Muscle layer of colon (tissue), 2 donors: ENCODE measurements at regions not wholly inside any gene's neighbourhood (a gene's known extent, or its start where the extent isn't known, plus 50 kb on each side); places are given as distances from the start of the nearest gene placed in this dataset.
"Not testable (repeated sequence)": the region's sequence is repeated elsewhere in the genome, so short reads cannot be mapped to it uniquely, and the experiment has no call there.

ENCODE experiments used
- H3K27ac ChIP-seq: one replicate; pipeline ENCODE4 v1.7.0; 2013; ENCODE audit warnings: low read depth, mild to moderate bottlenecking, low read length, moderate library complexity
- H3K27me3 ChIP-seq, 2 donors: one replicate each; pipeline ENCODE4 v1.7.0; 2013; ENCODE audit warnings: low read length in 2 of 2, mild to moderate bottlenecking in 2 of 2; ENCODE audit not compliant: insufficient read depth in 2 of 2, control insufficient read depth in 1 of 2
- H3K36me3 ChIP-seq: one replicate; pipeline ENCODE4 v1.7.0; 2013; ENCODE audit warnings: mild to moderate bottlenecking, low read length; ENCODE audit not compliant: insufficient read depth
- H3K4me1 ChIP-seq: one replicate; pipeline ENCODE4 v1.7.0; 2013; ENCODE audit warnings: mild to moderate bottlenecking, low read length; ENCODE audit not compliant: insufficient read depth
- H3K4me3 ChIP-seq, 2 donors: one replicate each; pipeline ENCODE4 v1.7.0; 2013; ENCODE audit warnings: low read length in 2 of 2, low read depth in 1 of 2, mild to moderate bottlenecking in 1 of 2, moderate library complexity in 1 of 2
- H3K9ac ChIP-seq: one replicate; pipeline ENCODE4 v1.7.0; 2013; ENCODE audit warnings: low read length
- H3K9me3 ChIP-seq: one replicate; pipeline ENCODE4 v1.7.0; 2013; ENCODE audit warnings: mild to moderate bottlenecking, low read length
- donor health status: abdominal sarcoma.
- donor health status: Adenocarcinoma of cecum.

GRCh38 chr11:98227278-98227677, 793.5 kb upstream of the CNTN5 start:
- H3K27ac ChIP-seq: no peak overlapping the region
- no peaks in the 10 kb centered on the region for H3K9me3 ChIP-seq
- no peaks in the 10 kb centered on the region for H3K27me3 ChIP-seq
- H3K36me3 ChIP-seq: no peaks in the 10 kb centered on the region
- no peak overlapping the region for H3K4me3 ChIP-seq
- no peak overlapping the region for H3K9ac ChIP-seq
- H3K4me1 ChIP-seq: no peaks in the 10 kb centered on the region

DNA sequence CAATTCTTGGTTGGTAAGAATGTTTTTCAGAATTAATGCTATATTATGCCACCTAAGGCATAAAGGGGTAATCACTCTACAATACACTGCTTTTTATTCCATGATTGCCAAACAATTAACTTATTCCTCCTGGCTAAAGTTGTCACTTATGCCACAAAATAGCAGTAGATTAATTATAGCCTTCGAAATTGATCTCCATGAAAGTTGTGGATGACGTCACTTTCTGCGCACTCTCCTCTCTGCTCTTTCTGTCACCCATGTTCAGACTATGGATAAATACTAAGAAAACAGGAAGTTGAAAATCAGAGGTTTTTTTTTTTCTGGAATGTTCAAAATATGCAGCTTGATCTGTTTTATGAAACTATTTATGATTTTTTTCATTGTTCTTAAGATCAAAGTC, 790.1 kb upstream of the CNTN5 start:
- no peaks in the 10 kb centered on the region for H3K4me1 ChIP-seq
- H3K4me3 ChIP-seq: no peak overlapping the region
- no peaks in the 10 kb centered on the region for H3K27me3 ChIP-seq
- H3K36me3 ChIP-seq: no peaks in the 10 kb centered on the region
- no peaks in the 10 kb centered on the region for H3K9me3 ChIP-seq
- H3K9ac ChIP-seq: no peak overlapping the region
- H3K27ac ChIP-seq: no peak overlapping the region

DNA sequence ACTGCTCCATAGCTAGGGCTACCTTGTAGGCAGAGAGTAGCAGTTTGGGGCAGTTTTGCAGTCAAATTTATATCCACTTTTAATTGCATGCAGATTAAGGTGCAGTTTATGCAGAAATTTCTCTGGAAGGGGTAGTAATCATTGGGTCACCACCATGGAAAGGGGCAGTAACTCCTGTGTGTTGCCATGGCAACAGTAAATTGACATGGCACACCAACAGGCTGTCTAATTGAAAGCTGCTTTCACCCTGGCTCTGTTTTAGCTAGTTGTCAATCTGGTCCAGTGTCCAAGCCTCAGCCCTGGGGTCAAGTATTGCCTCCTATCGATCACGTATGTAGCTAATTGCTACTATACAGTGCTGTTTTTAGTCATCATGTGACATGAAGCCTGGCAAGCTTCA, 786.1 kb upstream of the CNTN5 start:
- Histone ChIP-seq H3K36me3 (no peaks in the 10 kb centered on the region), H3K4me3 (no peak overlapping the region), H3K9me3 (no peaks in the 10 kb centered on the region), H3K9ac (no peak overlapping the region), H3K27ac (no peak overlapping the region), H3K27me3 (no peaks in the 10 kb centered on the region), H3K4me1 (no peaks in the 10 kb centered on the region)

DNA sequence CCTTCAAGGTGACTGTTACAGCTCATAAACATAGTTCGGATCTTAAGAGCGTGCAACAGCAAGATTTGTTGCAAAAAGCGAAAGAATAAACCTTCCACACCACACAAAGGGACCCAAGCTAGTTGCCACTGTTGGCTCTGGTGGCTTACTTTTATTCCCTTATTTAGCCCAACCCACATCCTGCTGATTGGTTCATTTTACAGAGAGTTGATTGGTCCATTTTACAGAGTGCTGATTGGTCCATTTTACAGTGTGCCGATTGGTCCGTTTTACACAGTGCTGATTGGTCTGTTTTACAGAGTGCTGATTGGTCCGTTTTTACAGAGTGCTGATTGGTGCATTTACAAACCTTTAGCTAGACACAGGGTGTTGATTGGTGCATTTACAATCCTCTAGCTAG, 776.9 kb upstream of the CNTN5 start:
- Histone ChIP-seq H3K4me3 (no peak overlapping the region), H3K27me3 (no peaks in the 10 kb centered on the region), H3K9me3 (no peaks in the 10 kb centered on the region), H3K27ac (no peak overlapping the region), H3K9ac (no peak overlapping the region), H3K4me1 (no peaks in the 10 kb centered on the region), H3K36me3 (no peaks in the 10 kb centered on the region)

- Histone ChIP-seq H3K9ac (no peak overlapping the region), H3K4me3 (no peak overlapping the region), H3K27ac (no peak overlapping the region), H3K9me3 (no peaks in the 10 kb centered on the region), H3K27me3 (no peaks in the 10 kb centered on the region), H3K36me3 (no peaks in the 10 kb centered on the region), H3K4me1 (no peaks in the 10 kb centered on the region)
Measured at GRCh38 chr11:98260983-98261382, 759.8 kb upstream of the CNTN5 start.

GRCh38 chr11:98277251-98277912, 743.4 kb upstream of the CNTN5 start:
- Histone ChIP-seq H3K4me1 (no peaks in the 10 kb centered on the region), H3K27me3 (no peaks in the 10 kb centered on the region), H3K9me3 (no peaks in the 10 kb centered on the region), H3K4me3 (no peak overlapping the region), H3K36me3 (no peaks in the 10 kb centered on the region), H3K27ac (no peak overlapping the region), H3K9ac (no peak overlapping the region)

- Histone ChIP-seq H3K36me3 (no peaks in the 10 kb centered on the region), H3K27me3 (no peaks in the 10 kb centered on the region), H3K4me1 (no peaks in the 10 kb centered on the region), H3K9ac (no peak overlapping the region), H3K27ac (no peak overlapping the region), H3K4me3 (no peak overlapping the region), H3K9me3 (no peaks in the 10 kb centered on the region)
Measured at GRCh38 chr11:98289617-98290263, 731.0 kb upstream of the CNTN5 start.

GRCh38 chr11:98296091-98296880, 724.5 kb upstream of the CNTN5 start:
- Histone ChIP-seq H3K9me3 (no peaks in the 10 kb centered on the region), H3K27ac (no peak overlapping the region), H3K4me1 (no peaks in the 10 kb centered on the region), H3K9ac (no peak overlapping the region), H3K27me3 (no peaks in the 10 kb centered on the region), H3K36me3 (no peaks in the 10 kb centered on the region), H3K4me3 (no peak overlapping the region)

GRCh38 chr11:98300719-98301118, 720.0 kb upstream of the CNTN5 start:
- Histone ChIP-seq H3K27me3 (no peaks in the 10 kb centered on the region), H3K9me3 (no peaks in the 10 kb centered on the region), H3K4me1 (no peaks in the 10 kb centered on the region), H3K9ac (no peak overlapping the region), H3K27ac (no peak overlapping the region), H3K4me3 (no peak overlapping the region), H3K36me3 (no peaks in the 10 kb centered on the region)

- H3K4me3 ChIP-seq: no peak overlapping the region
- H3K4me1 ChIP-seq: no peaks in the 10 kb centered on the region
- H3K27ac ChIP-seq: no peak overlapping the region
- H3K27me3 ChIP-seq: no peaks in the 10 kb centered on the region
- no peaks in the 10 kb centered on the region for H3K36me3 ChIP-seq
- H3K9ac ChIP-seq: no peak overlapping the region
- no peaks in the 10 kb centered on the region for H3K9me3 ChIP-seq
Measured at GRCh38 chr11:98307827-98308491, 712.8 kb upstream of the CNTN5 start.

- not testable (repeated sequence) for H3K9ac ChIP-seq, H3K27me3 ChIP-seq, H3K4me3 ChIP-seq, H3K9me3 ChIP-seq, H3K36me3 ChIP-seq, H3K4me1 ChIP-seq, H3K27ac ChIP-seq
Measured at GRCh38 chr11:98330306-98330705, 690.4 kb upstream of the CNTN5 start.
